GM23248 (cell line): ENCODE measurements at regions not wholly inside any gene's neighbourhood (a gene's known extent, or its start where the extent isn't known, plus 50 kb on each side); places are given as distances from the start of the nearest gene placed in this dataset.

Source experiments
- DNase-seq: peaks from one replicate; pipeline ENCODE4 v3.0.0-alpha.2; 2015
- H2AFZ ChIP-seq: fragments of 200-600 bp; sonication (generic); 2 replicates; pipeline ENCODE4 v1.6.1; 2016; ENCODE audit warnings: antibody characterized with exemption
- H3F3A ChIP-seq: fragments of 200-600 bp; sonication (generic); 2 replicates; pipeline ENCODE4 v1.6.1; 2016; ENCODE audit warnings: mild to moderate bottlenecking, antibody characterized with exemption, mixed run types; ENCODE audit not compliant: insufficient read depth
- H3K27ac ChIP-seq: fragments of 200-600 bp; sonication (generic); 2 replicates; pipeline ENCODE4 v1.5.1; 2016; ENCODE audit warnings: mild to moderate bottlenecking
- H3K27me3 ChIP-seq: fragments of 200-600 bp; sonication (generic); replicated peaks from 2 replicates; pipeline ENCODE4 v1.6.1; 2016; ENCODE audit warnings: mild to moderate bottlenecking; ENCODE audit not compliant: insufficient read depth
- H3K36me3 ChIP-seq: fragments of 200-600 bp; sonication (generic); 2 replicates; pipeline ENCODE4 v1.6.1; 2016; ENCODE audit warnings: low read depth, mild to moderate bottlenecking
- H3K4me1 ChIP-seq: fragments of 200-600 bp; sonication (generic); 2 replicates; pipeline ENCODE4 v1.6.1; 2016; ENCODE audit warnings: mild to moderate bottlenecking; ENCODE audit not compliant: insufficient read depth
- H3K4me2 ChIP-seq: fragments of 200-600 bp; sonication (generic); one replicate; pipeline ENCODE4 v1.6.1; 2016; ENCODE audit warnings: mild to moderate bottlenecking; ENCODE audit not compliant: unreplicated experiment
- H3K4me3 ChIP-seq: fragments of 200-600 bp; sonication (generic); 2 replicates; pipeline ENCODE4 v1.5.1; 2016; ENCODE audit warnings: mild to moderate bottlenecking
- H3K79me2 ChIP-seq: fragments of 200-600 bp; sonication (generic); 2 replicates; pipeline ENCODE4 v1.6.1; 2016; ENCODE audit warnings: mild to moderate bottlenecking; ENCODE audit not compliant: insufficient read depth
- H3K9ac ChIP-seq: fragments of 200-600 bp; sonication (generic); 2 replicates; pipeline ENCODE4 v1.6.1; 2016; ENCODE audit warnings: mild to moderate bottlenecking
- H3K9me2 ChIP-seq: fragments of 200-600 bp; sonication (generic); 2 replicates; pipeline ENCODE4 v1.6.1; 2016; ENCODE audit warnings: mixed run types, mild to moderate bottlenecking, moderate library complexity; ENCODE audit not compliant: insufficient read depth
- H3K9me3 ChIP-seq: fragments of 200-600 bp; sonication (generic); one replicate; pipeline ENCODE4 v1.6.1; 2017; ENCODE audit warnings: low read depth
- H4K20me1 ChIP-seq: fragments of 200-600 bp; sonication (generic); 2 replicates; pipeline ENCODE4 v1.6.0; 2016; ENCODE audit not compliant: insufficient read depth
- EZH2 ChIP-seq: fragments of 200-600 bp; sonication (generic); IDR thresholded peaks from 2 replicates; pipeline ENCODE4 v1.6.1; 2018; ENCODE audit warnings: antibody characterized with exemption, mild to moderate bottlenecking; ENCODE audit not compliant: insufficient read depth, poor library complexity, severe bottlenecking
- EZH2phosphoT487 ChIP-seq: fragments of 200-600 bp; sonication (generic); IDR thresholded peaks from 2 replicates; pipeline ENCODE4 v1.6.1; 2018; ENCODE audit warnings: antibody characterized with exemption, moderate library complexity, mild to moderate bottlenecking, low read depth; ENCODE audit not compliant: insufficient read depth
- WGBS, 2 experiments: methylation state at CpG; one replicate each; pipeline ENCODE4 v1.1.6; 2015 to 2017; ENCODE audit warnings: low lambda C conversion rate in 2 of 2, low coverage in 1 of 2; ENCODE audit errors: missing lambda C conversion rate in 2 of 2; 5-methylcytosine and 5-hydroxymethylcytosine counted together
- in situ Hi-C: fragments of 300-500 bp; cut with MboI; formaldehyde crosslinking; loops from 2 replicates; pipeline ENCODE4 v1.15.0; 2020

DNA sequence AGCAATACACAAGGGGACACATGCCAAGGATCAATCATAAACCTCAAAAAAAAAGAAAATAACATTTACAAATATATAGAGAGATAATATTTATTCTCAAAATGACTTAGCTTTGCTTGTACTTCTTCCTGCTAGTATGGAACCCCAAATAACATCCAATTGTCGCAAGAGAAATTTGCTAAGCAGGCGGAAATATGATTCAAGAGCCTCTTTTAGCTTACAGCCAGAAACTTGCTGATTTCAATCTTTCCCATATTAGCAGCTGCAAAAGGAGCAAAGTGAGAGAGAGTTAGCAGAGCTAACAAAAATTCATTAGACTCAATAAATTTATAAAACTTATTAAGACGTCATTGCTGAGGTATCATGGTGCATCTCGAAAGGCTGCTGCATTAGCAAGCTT lies 294.9 kb downstream of the FSIP2 start:
- H3K27ac ChIP-seq = no peak overlapping the region
- TF ChIP-seq EZH2 = no peak
- TF ChIP-seq EZH2phosphoT487 = no peak
- H3K4me2 ChIP-seq = no peak overlapping the region
- H3F3A ChIP-seq = no peaks in the 10 kb centered on the region
- H3K4me3 ChIP-seq = no peak overlapping the region
- no peaks in the 10 kb centered on the region for H3K36me3 ChIP-seq
- no peaks in the 10 kb centered on the region for H3K9me2 ChIP-seq
- H2AFZ ChIP-seq = no peak overlapping the region
- DNase-seq = no peak
- H3K9ac ChIP-seq = no peak overlapping the region
- no peaks in the 10 kb centered on the region for H3K4me1 ChIP-seq
- in situ Hi-C loops = no loop called here
- no peaks in the 10 kb centered on the region for H4K20me1 ChIP-seq
- 93 to 99% methylated on average over 4 of the region's 4 CpGs for WGBS, 2 experiments
- H3K9me3 ChIP-seq = no peaks in the 10 kb centered on the region
- no peaks in the 10 kb centered on the region for H3K27me3 ChIP-seq
- no peaks in the 10 kb centered on the region for H3K79me2 ChIP-seq

- no peak for TF ChIP-seq EZH2
- TF ChIP-seq EZH2phosphoT487 = no peak
- no peaks in the 10 kb centered on the region for H3F3A ChIP-seq
Observed at GRCh38 chr2:186036862-186037449, 298.4 kb downstream of the FSIP2 start.

GRCh38 chr2:186042207-186043028 lies 303.8 kb downstream of the FSIP2 start:
- no peaks in the 10 kb centered on the region for H3K27me3 ChIP-seq

More at GRCh38 chr2:186036862-186037449, 298.4 kb downstream of the FSIP2 start:
- H3K27me3 ChIP-seq = no peaks in the 10 kb centered on the region
- H3K9ac ChIP-seq = no peak overlapping the region
- H3K27ac ChIP-seq = no peak overlapping the region
- H3K36me3 ChIP-seq = no peaks in the 10 kb centered on the region
- H3K4me1 ChIP-seq = no peaks in the 10 kb centered on the region
- in situ Hi-C loops = no loop called here
- H3K79me2 ChIP-seq = no peaks in the 10 kb centered on the region
- H3K4me2 ChIP-seq = no peak overlapping the region
- DNase-seq = no peak
- no peaks in the 10 kb centered on the region for H4K20me1 ChIP-seq
- H3K9me2 ChIP-seq = no peaks in the 10 kb centered on the region
- H3K9me3 ChIP-seq = no peaks in the 10 kb centered on the region
- WGBS, 2 experiments = 95 to 98% methylated on average over 2 of the region's 2 CpGs
- no peak overlapping the region for H3K4me3 ChIP-seq
- H2AFZ ChIP-seq = no peak overlapping the region

GRCh38 chr2:186044761-186045160 lies 306.2 kb downstream of the FSIP2 start:
- Histone ChIP-seq H3K4me1 (no peaks in the 10 kb centered on the region), H3K9ac (no peak overlapping the region), H3K4me3 (no peak overlapping the region), H3K9me3 (no peaks in the 10 kb centered on the region), H4K20me1 (no peaks in the 10 kb centered on the region), H3K79me2 (no peaks in the 10 kb centered on the region), H3K9me2 (no peaks in the 10 kb centered on the region), H3K4me2 (no peak overlapping the region), H3K36me3 (no peaks in the 10 kb centered on the region), H2AFZ (no peak overlapping the region), H3K27ac (no peak overlapping the region), H3K27me3 (no peaks in the 10 kb centered on the region), H3F3A (no peaks in the 10 kb centered on the region)
- no peak for TF ChIP-seq EZH2phosphoT487
- no peak for TF ChIP-seq EZH2
- 63 to 72% methylated on average over 2 of the region's 2 CpGs for WGBS, 2 experiments
- in situ Hi-C loops = no loop called here
- DNase-seq = no peak

More at GRCh38 chr2:186042207-186043028, 303.8 kb downstream of the FSIP2 start:
- Histone ChIP-seq H3K79me2 (no peaks in the 10 kb centered on the region), H3K36me3 (no peaks in the 10 kb centered on the region), H3F3A (no peaks in the 10 kb centered on the region), H3K9me2 (no peaks in the 10 kb centered on the region), H3K9me3 (no peaks in the 10 kb centered on the region), H3K4me1 (no peaks in the 10 kb centered on the region), H3K9ac (no peak overlapping the region), H3K27ac (no peak overlapping the region), H3K4me2 (no peak overlapping the region), H2AFZ (no peak overlapping the region), H3K4me3 (no peak overlapping the region), H4K20me1 (no peaks in the 10 kb centered on the region)
- TF ChIP-seq EZH2phosphoT487 (no peak), EZH2 (no peak)
- DNase-seq = no peak
- WGBS, 2 experiments = 41 to 43% methylated on average over 5 of the region's 5 CpGs
- in situ Hi-C loops = no loop called here
